Pancreas (tissue), 10 donors: ENCODE measurements at regions not wholly inside any gene's neighbourhood (a gene's known extent, or its start where the extent isn't known, plus 50 kb on each side); places are given as distances from the start of the nearest gene placed in this dataset.

Source experiments
- ATAC-seq, 4 donors: fragments of 200-7000 bp; cut with Tn5 transposase; one replicate each; pipeline versions ENCODE4 v1.8.0 to v1.9.1; 2020; ENCODE audit warnings: mild to moderate bottlenecking in 4 of 4, moderate library complexity in 4 of 4
- DNase-seq, 6 donors: peaks; one replicate each; pipeline ENCODE4 v3.0.0-alpha.2; 2020
- FAIRE-seq: peaks from 2 replicates; lab custom pipeline; 2012; peaks lifted over from hg19 to GRCh38; lab: Jason Lieb, UNC
- H3K27ac ChIP-seq, 4 donors: fragments of 200-600 bp; sonication (generic); 1 replicate in 3 of 4; 2 replicates in 1 of 4; pipeline versions ENCODE4 v1.5.0 to v1.8.0; 2020
- H3K27me3 ChIP-seq, 4 donors: fragments of 200-600 bp; one replicate each; pipeline ENCODE4 v1.8.0; 2021
- H3K36me3 ChIP-seq, 3 donors: fragments of 200-600 bp; sonication (generic) in 1 of 3; one replicate each; pipeline versions ENCODE4 v1.5.0 to v1.8.0; 2020 to 2021
- H3K4me1 ChIP-seq, 3 donors: fragments of 200-600 bp; one replicate each; pipeline ENCODE4 v1.8.0; 2021
- H3K4me3 ChIP-seq, 4 donors: fragments of 200-600 bp; sonication (generic) in 2 of 4; one replicate each; pipeline versions ENCODE4 v1.5.0 to v1.8.0; 2020 to 2021
- H3K9me3 ChIP-seq, 4 donors: fragments of 200-600 bp; one replicate each; pipeline ENCODE4 v1.8.0; 2021
- WGBS, 2 donors: extraction: QIAGEN DNeasy Blood & Tissue Kit; methylation state at CpG; one replicate each; pipeline ENCODE4 v1.1.7; 2013; 5-methylcytosine and 5-hydroxymethylcytosine counted together
- intact Hi-C, 3 donors: fragments of 100-400 bp; cut with DNase I; formaldehyde crosslinking; loops; one replicate each; pipeline versions ENCODE4 v1.11.1 to v1.14.2; 2022
- TF ChIP-seq, protein P1 (sequence below), 4 donors: fragments of 200-600 bp; sonication (generic) in 3 of 4; IDR thresholded peaks; one replicate each; pipeline versions ENCODE4 v1.5.0 to v1.8.0; 2021; ENCODE audit warnings: antibody characterized with exemption in 4 of 4
- donor health status: healthy with polysubstance abuse.
- donor health status: DM: no; HTN: no; CAD: no; lungs with moderate emphysema.
- donor health status: DM: no; HTN: no; CAD: no.
- donor health status: control.
- donor health status: control.
- donor health status: Bipolar disorder and iron deficiency.
- donor health status: DM: yes; HTN: yes; CAD: no.
- donor health status: DM: no; HTN: no; CAD: no.
- donor health status: DM: no; HTN: no; CAD: no.
- donor health status: DM: yes; HTN: yes; CAD: no.

- H3K27ac ChIP-seq = no peak overlapping the region
- H3K27me3 ChIP-seq = no peaks in the 10 kb centered on the region
- peaks cover 0 to 4% (median 0%) of the 10 kb centered on the region in 3 donors for H3K4me1 ChIP-seq
- H3K36me3 ChIP-seq = no peaks in the 10 kb centered on the region
- FAIRE-seq (no peak), DNase-seq (no peak), ATAC-seq (no peak)
- intact Hi-C loops = no loop called here
- no peak overlapping the region for H3K4me3 ChIP-seq
- TF ChIP-seq, protein P1, sequence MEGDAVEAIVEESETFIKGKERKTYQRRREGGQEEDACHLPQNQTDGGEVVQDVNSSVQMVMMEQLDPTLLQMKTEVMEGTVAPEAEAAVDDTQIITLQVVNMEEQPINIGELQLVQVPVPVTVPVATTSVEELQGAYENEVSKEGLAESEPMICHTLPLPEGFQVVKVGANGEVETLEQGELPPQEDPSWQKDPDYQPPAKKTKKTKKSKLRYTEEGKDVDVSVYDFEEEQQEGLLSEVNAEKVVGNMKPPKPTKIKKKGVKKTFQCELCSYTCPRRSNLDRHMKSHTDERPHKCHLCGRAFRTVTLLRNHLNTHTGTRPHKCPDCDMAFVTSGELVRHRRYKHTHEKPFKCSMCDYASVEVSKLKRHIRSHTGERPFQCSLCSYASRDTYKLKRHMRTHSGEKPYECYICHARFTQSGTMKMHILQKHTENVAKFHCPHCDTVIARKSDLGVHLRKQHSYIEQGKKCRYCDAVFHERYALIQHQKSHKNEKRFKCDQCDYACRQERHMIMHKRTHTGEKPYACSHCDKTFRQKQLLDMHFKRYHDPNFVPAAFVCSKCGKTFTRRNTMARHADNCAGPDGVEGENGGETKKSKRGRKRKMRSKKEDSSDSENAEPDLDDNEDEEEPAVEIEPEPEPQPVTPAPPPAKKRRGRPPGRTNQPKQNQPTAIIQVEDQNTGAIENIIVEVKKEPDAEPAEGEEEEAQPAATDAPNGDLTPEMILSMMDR (IDR thresholded peaks at IDR 0.05) = no peak
- no peaks in the 10 kb centered on the region for H3K9me3 ChIP-seq
- WGBS, 2 donors = 89 to 96% methylated on average over 6 of the region's 6 CpGs
Measured at GRCh38 chr10:44262551-44263251, 122.2 kb downstream of the CXCL12 start.

DNA sequence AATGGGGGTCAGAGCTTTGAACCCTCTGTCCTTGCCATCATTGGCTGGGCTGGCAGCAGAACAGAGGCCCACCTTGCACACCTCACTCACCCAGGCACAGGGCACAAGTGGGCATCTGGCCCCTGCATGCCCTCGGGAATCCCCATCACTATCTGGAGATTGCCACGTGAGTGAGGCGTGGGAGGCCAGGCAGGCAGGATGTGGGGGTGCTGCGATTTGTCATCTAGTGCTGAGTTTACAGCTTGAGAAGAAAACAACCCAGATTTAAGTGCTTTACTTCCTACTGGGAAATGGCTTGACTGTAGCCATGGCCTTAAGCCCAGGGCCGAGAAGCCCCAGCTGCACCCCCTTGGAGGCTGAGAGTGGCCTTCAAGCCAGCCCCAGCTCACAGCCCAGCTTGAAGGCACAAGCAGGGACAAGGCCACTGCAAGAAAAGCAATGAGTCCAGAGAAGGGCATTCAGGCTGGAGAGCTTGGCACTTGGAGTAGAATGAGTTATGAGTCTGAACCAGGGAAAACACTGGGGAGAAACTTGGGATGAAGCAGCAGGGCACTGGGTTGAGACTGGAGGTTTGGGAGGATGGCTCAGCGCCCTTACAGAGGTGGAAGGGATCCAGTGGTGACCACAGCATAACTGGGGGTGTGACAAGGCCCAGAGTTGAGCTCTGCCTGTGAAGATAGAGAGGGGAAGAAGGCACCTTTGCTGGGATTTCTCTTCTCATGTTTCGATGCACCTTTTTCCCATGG is 123.0 kb downstream of the CXCL12 start:
- TF ChIP-seq, protein P1 (IDR thresholded peaks at IDR 0.05) = no peak
- intact Hi-C loops = no loop called here
- Histone ChIP-seq H3K4me1 (peaks cover 0 to 4% (median 0%) of the 10 kb centered on the region in 3 donors), H3K4me3 (no peak overlapping the region), H3K9me3 (no peaks in the 10 kb centered on the region), H3K36me3 (no peaks in the 10 kb centered on the region), H3K27me3 (no peaks in the 10 kb centered on the region), H3K27ac (no peak overlapping the region)
- ATAC-seq = peak in 3 of 4 donors; percentile 24 to 43 (median 32)
- FAIRE-seq = no peak
- WGBS, 2 donors = 81 to 86% methylated on average over 7 of the region's 7 CpGs
- no peak for DNase-seq

DNA sequence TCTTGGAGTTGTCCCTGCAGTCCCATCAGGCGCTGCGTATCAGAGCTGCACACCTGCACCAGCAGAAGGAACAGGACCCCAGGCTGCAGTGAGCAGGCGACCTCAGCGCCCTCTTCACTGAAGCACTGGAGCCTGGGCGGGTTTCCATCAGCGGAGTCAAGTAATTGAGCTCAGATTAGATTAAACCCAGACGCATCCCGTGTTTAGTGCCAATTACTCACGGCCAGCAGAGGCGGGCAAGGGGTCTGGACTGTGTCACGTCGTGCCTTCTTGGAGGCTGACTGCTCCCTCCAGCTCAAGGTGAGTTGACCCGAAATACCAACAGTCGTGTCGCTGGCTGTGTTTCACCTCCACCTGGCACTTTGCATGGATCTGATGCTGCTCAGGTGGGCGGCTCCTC is 123.6 kb downstream of the CXCL12 start:
- H3K27ac ChIP-seq = no peak overlapping the region
- H3K36me3 ChIP-seq = no peaks in the 10 kb centered on the region
- H3K4me1 ChIP-seq = peaks cover 0 to 4% (median 0%) of the 10 kb centered on the region in 3 donors
- H3K4me3 ChIP-seq = no peak overlapping the region
- no peaks in the 10 kb centered on the region for H3K9me3 ChIP-seq
- DNase-seq = no peak
- ATAC-seq = no peak
- H3K27me3 ChIP-seq = no peaks in the 10 kb centered on the region
- TF ChIP-seq, protein P1 (IDR thresholded peaks at IDR 0.05) = no peak
- FAIRE-seq = no peak
- 83 to 87% methylated on average over 16 of the region's 16 CpGs for whole genome bisulfite sequencing, 2 donors
- intact Hi-C loops = no loop called here

DNA sequence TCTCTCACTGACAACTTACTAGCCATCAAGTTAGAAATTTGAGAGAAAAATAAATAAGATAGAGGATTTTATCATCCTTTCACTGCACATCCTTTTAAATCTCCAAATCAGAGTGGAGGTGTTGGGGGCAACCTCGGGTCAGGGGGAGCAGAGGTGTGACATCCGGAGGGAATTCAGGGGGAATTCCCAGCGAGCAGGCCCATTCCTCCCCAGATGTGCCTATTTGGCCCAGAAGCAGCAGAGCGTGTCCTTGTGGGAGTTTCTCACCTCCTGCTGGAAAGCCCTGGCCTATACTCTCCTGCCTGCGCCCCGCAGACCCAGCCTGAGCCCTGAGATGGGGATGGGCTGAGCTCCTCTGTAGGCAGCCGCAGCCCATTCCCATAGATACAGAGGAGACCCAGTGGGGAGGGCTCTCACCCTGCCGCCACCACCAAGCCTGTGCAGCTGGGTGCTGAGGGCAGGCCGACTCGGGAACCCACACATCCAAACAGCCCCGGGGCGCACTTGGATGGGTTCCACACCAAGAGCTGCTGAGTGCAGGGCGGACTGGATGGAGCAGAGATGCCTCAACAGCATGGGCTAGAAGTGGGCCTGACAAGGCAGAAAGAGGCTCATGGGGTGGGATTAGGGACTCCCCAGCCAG is 124.5 kb downstream of the CXCL12 start:
- DNase-seq (peak in 1 of 6 donors; percentile 49), ATAC-seq (peak in 1 of 4 donors; percentile 16), FAIRE-seq (no peak)
- TF ChIP-seq, protein P1 (IDR thresholded peaks at IDR 0.05) = no peak
- Histone ChIP-seq H3K36me3 (no peaks in the 10 kb centered on the region), H3K9me3 (no peaks in the 10 kb centered on the region), H3K4me1 (peaks cover 0 to 4% (median 0%) of the 10 kb centered on the region in 3 donors), H3K4me3 (no peak overlapping the region), H3K27ac (no peak overlapping the region), H3K27me3 (no peaks in the 10 kb centered on the region)
- intact Hi-C loops = no loop called here
- WGBS, 2 donors = 93 to 95% methylated on average over 13 of the region's 13 CpGs
